GM12878 (cell line): ENCODE measurements at regions not wholly inside any gene's neighbourhood (a gene's known extent, or its start where the extent isn't known, plus 50 kb on each side); places are given as distances from the start of the nearest gene placed in this dataset.

Experiments
- ATAC-seq: fragments of 200-7000 bp; cut with Tn5 transposase; 3 replicates; pipeline ENCODE4 v1.9.1; 2020; ENCODE audit warnings: mild to moderate bottlenecking, moderate library complexity
- BruUV-seq: library from RNA; stranded (reverse); fragments of 400-500 nt; replicated peaks from 2 replicates; lab custom pipeline; 2021; lab: Mats Ljungman, UMichigan
- CTCF ChIA-PET: fragments of 300-600 bp; sonication (Branson Sonifier 250); formaldehyde crosslinking; extraction: SDS; loops from one replicate; lab custom pipeline; 2021; ENCODE audit warnings: inconsistent platforms; lab: Yijun Ruan, JAX
- POLR2A ChIA-PET: fragments of 350-600 bp; formaldehyde crosslinking; extraction: SDS; loops from one replicate; lab custom pipeline; 2021; ENCODE audit warnings: inconsistent platforms; lab: Charles Lee
- RAD21 ChIA-PET: fragments of 300-600 bp; sonication (Branson Sonifier 250); formaldehyde crosslinking; loops from one replicate; lab custom pipeline; 2023; ENCODE audit warnings: antibody characterized with exemption; ENCODE audit not compliant: unreplicated experiment; lab: Charles Lee
- SMC1A ChIA-PET: fragments of 300-600 bp; sonication (Branson Sonifier 250); formaldehyde crosslinking; loops from one replicate; lab custom pipeline; 2023; ENCODE audit not compliant: unreplicated experiment, uncharacterized antibody; lab: Charles Lee
- DNase-seq: peaks from one replicate; pipeline ENCODE4 v3.0.0-alpha.2; 2011; ENCODE audit warnings: low read depth, low spot score
- FAIRE-seq: peaks from 3 replicates; lab custom pipeline; 2011; peaks lifted over from hg19 to GRCh38; lab: Jason Lieb, UNC
- H2AFZ ChIP-seq: 2 replicates; pipeline ENCODE4 v1.6.0; 2011; ENCODE audit warnings: low read depth, low read length, control low read depth; ENCODE audit not compliant: control insufficient read depth
- H3K27ac ChIP-seq: 2 replicates; pipeline ENCODE4 v1.5.1; 2011; ENCODE audit warnings: control low read depth; ENCODE audit not compliant: control insufficient read depth, insufficient read depth
- H3K27me3 ChIP-seq, 2 experiments: replicated peaks in 1 of 2; 2 replicates each; pipeline versions ENCODE4 v1.6.0 to v1.6.1; 2011; ENCODE audit warnings: low read length in 1 of 2; ENCODE audit not compliant: control insufficient read depth in 2 of 2, insufficient read depth in 2 of 2
- H3K36me3 ChIP-seq, 2 experiments: 2 replicates each; pipeline ENCODE4 v1.5.1; 2011; ENCODE audit warnings: low read length in 1 of 2; ENCODE audit not compliant: control insufficient read depth in 2 of 2, insufficient read depth in 2 of 2
- H3K4me1 ChIP-seq: 2 replicates; pipeline ENCODE4 v1.6.1; 2011; ENCODE audit warnings: mild to moderate bottlenecking, low read length, moderate library complexity, mixed read lengths; ENCODE audit not compliant: control insufficient read depth, insufficient read depth
- H3K4me2 ChIP-seq: 2 replicates; pipeline ENCODE4 v1.6.0; 2011; ENCODE audit warnings: control low read depth; ENCODE audit not compliant: control insufficient read depth, insufficient read depth
- H3K4me3 ChIP-seq: fragments of 200-600 bp; sonication (generic); 2 replicates; pipeline ENCODE4 v1.5.1; 2016
- H3K79me2 ChIP-seq: 2 replicates; pipeline ENCODE4 v1.6.0; 2011; ENCODE audit warnings: low read length; ENCODE audit not compliant: control insufficient read depth, insufficient read depth
- H3K9ac ChIP-seq: 2 replicates; pipeline ENCODE4 v1.8.0; 2011; ENCODE audit warnings: low read length, control low read depth, mixed read lengths; ENCODE audit not compliant: control insufficient read depth, insufficient read depth
- H3K9me3 ChIP-seq: replicated peaks from 3 replicates; pipeline ENCODE4 v1.5.1; 2011; ENCODE audit warnings: mild to moderate bottlenecking, low read length; ENCODE audit not compliant: control insufficient read depth, insufficient read depth
- H4K20me1 ChIP-seq: 2 replicates; pipeline ENCODE4 v1.6.0; 2011; ENCODE audit not compliant: control insufficient read depth, insufficient read depth
- ATF3 ChIP-seq: IDR thresholded peaks from 2 replicates; pipeline ENCODE4 v1.6.1; 2011; ENCODE audit warnings: low read depth, mild to moderate bottlenecking, low read length, moderate library complexity, borderline replicate concordance; ENCODE audit errors: extremely low read depth
- BACH1 ChIP-seq: fragments of 450-650 bp; IDR thresholded peaks from 2 replicates; pipeline ENCODE4 v1.6.1; 2017; ENCODE audit warnings: mild to moderate bottlenecking, borderline replicate concordance
- BCLAF1 ChIP-seq: fragments of 450-650 bp; IDR thresholded peaks from 2 replicates; pipeline ENCODE4 v1.6.1; 2017; ENCODE audit warnings: antibody characterized with exemption, mild to moderate bottlenecking, moderate library complexity
- CTCF ChIP-seq, 3 experiments: IDR thresholded peaks in 2 of 3; conservative IDR thresholded peaks in 1 of 3; 2 replicates each; pipeline ENCODE4 v1.5.1; 2011; ENCODE audit warnings: low read depth in 3 of 3, low read length in 3 of 3, mild to moderate bottlenecking in 3 of 3, control low read depth in 2 of 3, moderate library complexity in 2 of 3, inconsistent platforms in 1 of 3, mixed read lengths in 1 of 3; ENCODE audit not compliant: control insufficient read depth in 2 of 3, insufficient read depth in 1 of 3; ENCODE audit errors: extremely low read depth in 1 of 3
- EZH2 ChIP-seq: IDR thresholded peaks from 2 replicates; pipeline ENCODE4 v1.6.1; 2012; ENCODE audit warnings: low read depth, mild to moderate bottlenecking, control low read depth, inconsistent platforms, low read length, borderline replicate concordance; ENCODE audit not compliant: control insufficient read depth
- JUNB ChIP-seq: IDR thresholded peaks from 2 replicates; pipeline ENCODE4 v1.6.1; 2016; ENCODE audit warnings: antibody characterized with exemption, mild to moderate bottlenecking
- JUND ChIP-seq: IDR thresholded peaks from 2 replicates; pipeline ENCODE4 v1.6.1; 2012; ENCODE audit warnings: low read depth, mild to moderate bottlenecking, low read length, improper control_type of control experiment, moderate library complexity
- KLF5 ChIP-seq: fragments of 450-650 bp; IDR thresholded peaks from 2 replicates; pipeline ENCODE4 v1.6.1; 2014; ENCODE audit warnings: mild to moderate bottlenecking; ENCODE audit not compliant: partially characterized antibody
- MEF2A ChIP-seq: IDR thresholded peaks from 2 replicates; pipeline ENCODE4 v1.6.1; 2011; ENCODE audit warnings: low read depth, mild to moderate bottlenecking, low read length, moderate library complexity; ENCODE audit not compliant: insufficient read depth
- MTA2 ChIP-seq: fragments of 450-650 bp; IDR thresholded peaks from 2 replicates; pipeline ENCODE4 v1.6.1; 2016; ENCODE audit warnings: low read depth, mild to moderate bottlenecking, moderate library complexity
- NR2C1 ChIP-seq: fragments of 450-650 bp; IDR thresholded peaks from 2 replicates; pipeline ENCODE4 v1.6.1; 2017; ENCODE audit warnings: antibody characterized with exemption, mild to moderate bottlenecking, moderate library complexity
- POLR2A ChIP-seq: IDR thresholded peaks from 2 replicates; pipeline ENCODE4 v1.6.1; 2011; ENCODE audit warnings: low read depth, mild to moderate bottlenecking, low read length
- POU2F2 ChIP-seq: IDR thresholded peaks from 3 replicates; pipeline ENCODE4 v1.6.1; 2011; ENCODE audit warnings: low read depth, mild to moderate bottlenecking, low read length, borderline replicate concordance
- RBBP5 ChIP-seq: fragments of 200-600 bp; sonication (generic); conservative IDR thresholded peaks from 2 replicates; pipeline ENCODE4 v1.6.1; 2016
- RFX5 ChIP-seq: IDR thresholded peaks from 2 replicates; pipeline ENCODE4 v1.6.1; 2011; ENCODE audit warnings: low read depth, low read length, improper control_type of control experiment
- SPI1 ChIP-seq: IDR thresholded peaks from 2 replicates; pipeline ENCODE4 v1.6.1; 2011; ENCODE audit warnings: low read depth, mild to moderate bottlenecking, low read length, moderate library complexity, borderline replicate concordance; ENCODE audit not compliant: insufficient read depth
- USF2 ChIP-seq: IDR thresholded peaks from 2 replicates; pipeline ENCODE4 v1.6.1; 2011; ENCODE audit warnings: low read depth, low read length, improper control_type of control experiment, borderline replicate concordance
- WRNIP1 ChIP-seq: IDR thresholded peaks from 2 replicates; pipeline ENCODE4 v1.6.1; 2011; ENCODE audit warnings: low read depth, low read length, improper control_type of control experiment, borderline replicate concordance
- ZNF274 ChIP-seq: IDR thresholded peaks from one replicate; pipeline ENCODE4 v1.8.0; 2011; ENCODE audit not compliant: insufficient read length, insufficient read depth
- in situ Hi-C: fragments of 300-500 bp; cut with MboI; formaldehyde crosslinking; loops from 9 replicates; pipeline ENCODE4 v1.14.3; 2018; ENCODE audit warnings: mixed read lengths
- intact Hi-C: fragments of 100-400 bp; cut with micrococcal nuclease; formaldehyde crosslinking; loops from one replicate; pipeline ENCODE4 v1.14.2; 2022; ENCODE audit not compliant: unreplicated experiment

GRCh38 chr13:89571676-89572075 is 1775.8 kb upstream of the MIR17HG start:
- Histone ChIP-seq H3K4me2 (no peak overlapping the region), H3K4me3 (no peak overlapping the region), H3K9ac (no peak overlapping the region), H3K36me3 (no peaks in the 10 kb centered on the region), H3K9me3 (no peaks in the 10 kb centered on the region), H3K79me2 (no peaks in the 10 kb centered on the region), H3K27ac (no peak overlapping the region), H4K20me1 (no peaks in the 10 kb centered on the region), H3K4me1 (no peaks in the 10 kb centered on the region), H2AFZ (no peak overlapping the region), H3K27me3 (no peaks in the 10 kb centered on the region)
- no TSS peak for BruUV-seq
- ATAC-seq: no peak
- FAIRE-seq: no peak
- SMC1A ChIA-PET: no interaction called here
- POLR2A ChIA-PET: no interaction called here
- DNase-seq: no peak
- RAD21 ChIA-PET: no interaction called here
- TF ChIP-seq ZNF274 (no peak), CTCF (IDR thresholded peaks at IDR 0.05 in 2 of 3, conservative IDR thresholded peaks at IDR 0.05 in 1 of 3; ENCODE audit: control insufficient read depth in 2 of 3, extremely low read depth in 1 of 3, insufficient read depth in 1 of 3, low read depth in 3 of 3, low read length in 3 of 3) (no peak), EZH2 (no peak), ATF3 (no peak), USF2 (no peak), POU2F2 (no peak), RBBP5 (no peak), JUND (no peak), MEF2A (no peak), MTA2 (no peak), POLR2A (no peak), NR2C1 (no peak), BCLAF1 (no peak), WRNIP1 (no peak), BACH1 (no peak), KLF5 (no peak), JUNB (no peak), SPI1 (no peak), RFX5 (no peak)
- CTCF ChIA-PET: no interaction called here
- intact Hi-C loops (no loop called here), in situ Hi-C loops (no loop called here)
